Head of caudate nucleus (tissue), 42 donors: ENCODE measurements at regions not wholly inside any gene's neighbourhood (a gene's known extent, or its start where the extent isn't known, plus 50 kb on each side); places are given as distances from the start of the nearest gene placed in this dataset.
"Not testable (repeated sequence)": the region's sequence is repeated elsewhere in the genome, so short reads cannot be mapped to it uniquely, and the experiment has no call there.

Experiments used
- DNase-seq, 42 donors: peaks; one replicate each; pipeline versions ENCODE4 v3.0.0 to v3.0.0-alpha.2; 2020 to 2021; ENCODE audit warnings: mixed read lengths in 7 of 42
- intact Hi-C: fragments of 100-400 bp; cut with DNase I; formaldehyde crosslinking; loops from one replicate; pipeline ENCODE4 v1.15.0; 2022

GRCh38 chr2:143928184-143928583 lies 591.7 kb downstream of the ZEB2 start:
- intact Hi-C loops, result no loop called here
- no peak for DNase-seq

- no peak for DNase-seq
- intact Hi-C loops, result no loop called here
Observed at GRCh38 chr2:143926736-143927135, 593.2 kb downstream of the ZEB2 start.

DNA sequence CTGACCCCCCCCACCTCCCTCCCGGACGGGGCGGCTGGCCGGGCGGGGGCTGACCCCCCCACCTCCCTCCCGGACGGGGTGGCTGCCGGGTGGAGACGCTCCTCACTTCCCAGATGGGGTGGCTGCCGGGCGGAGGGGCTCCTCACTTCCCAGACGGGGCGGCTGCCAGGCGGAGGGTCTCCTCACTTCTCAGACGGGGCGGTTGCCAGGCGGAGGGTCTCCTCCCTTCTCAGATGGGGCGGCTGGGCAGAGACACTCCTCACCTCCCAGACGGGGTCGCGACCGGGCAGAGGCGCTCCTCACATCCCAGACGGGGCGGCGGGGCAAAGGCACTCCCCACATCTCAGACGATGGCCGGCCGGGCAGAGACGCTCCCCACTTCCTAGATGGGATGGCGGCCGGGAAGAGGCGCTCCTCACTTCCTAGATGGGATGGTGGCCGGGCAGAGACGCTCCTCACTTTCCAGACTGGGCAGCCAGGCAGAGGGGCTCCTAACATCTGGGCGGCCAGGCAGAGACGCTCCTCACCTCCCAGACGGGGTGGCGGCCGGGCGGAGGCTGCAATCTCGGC lies 597.6 kb downstream of the ZEB2 start:
- intact Hi-C loops, result not testable (repeated sequence)

DNA sequence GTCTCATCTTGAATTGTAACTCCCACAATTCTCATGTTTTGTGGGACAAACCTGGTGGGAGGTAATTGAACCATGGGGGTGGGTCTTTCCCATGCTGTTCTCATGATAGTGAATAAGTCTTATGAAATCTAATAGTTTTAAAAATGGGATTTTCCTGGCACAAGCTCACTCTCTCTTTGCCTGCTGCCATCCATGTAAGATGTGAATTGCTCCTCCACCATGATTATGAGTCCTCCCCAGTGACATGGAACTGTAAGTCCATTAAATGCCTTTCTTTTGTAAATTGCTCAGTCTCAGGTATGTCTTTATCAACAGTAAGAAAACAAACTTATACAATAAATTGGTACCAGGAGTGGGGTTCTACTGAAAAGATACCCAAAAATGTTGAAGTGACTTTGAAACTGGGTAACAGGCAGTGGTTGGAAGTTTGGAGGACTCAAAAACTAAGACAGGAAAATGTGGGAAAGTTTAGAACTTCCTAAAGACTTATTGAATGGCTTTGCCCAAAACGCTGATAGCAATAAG lies 601.4 kb downstream of the ZEB2 start:
- intact Hi-C loops, result no loop called here

More for the DNA sequence above, 597.6 kb downstream of the ZEB2 start:
- DNase-seq, result not testable (repeated sequence)

GRCh38 chr2:143916781-143917180 lies 603.1 kb downstream of the ZEB2 start:
- no peak for DNase-seq
- intact Hi-C loops, result no loop called here

More for the DNA sequence above, 601.4 kb downstream of the ZEB2 start:
- no peak for DNase-seq

DNA sequence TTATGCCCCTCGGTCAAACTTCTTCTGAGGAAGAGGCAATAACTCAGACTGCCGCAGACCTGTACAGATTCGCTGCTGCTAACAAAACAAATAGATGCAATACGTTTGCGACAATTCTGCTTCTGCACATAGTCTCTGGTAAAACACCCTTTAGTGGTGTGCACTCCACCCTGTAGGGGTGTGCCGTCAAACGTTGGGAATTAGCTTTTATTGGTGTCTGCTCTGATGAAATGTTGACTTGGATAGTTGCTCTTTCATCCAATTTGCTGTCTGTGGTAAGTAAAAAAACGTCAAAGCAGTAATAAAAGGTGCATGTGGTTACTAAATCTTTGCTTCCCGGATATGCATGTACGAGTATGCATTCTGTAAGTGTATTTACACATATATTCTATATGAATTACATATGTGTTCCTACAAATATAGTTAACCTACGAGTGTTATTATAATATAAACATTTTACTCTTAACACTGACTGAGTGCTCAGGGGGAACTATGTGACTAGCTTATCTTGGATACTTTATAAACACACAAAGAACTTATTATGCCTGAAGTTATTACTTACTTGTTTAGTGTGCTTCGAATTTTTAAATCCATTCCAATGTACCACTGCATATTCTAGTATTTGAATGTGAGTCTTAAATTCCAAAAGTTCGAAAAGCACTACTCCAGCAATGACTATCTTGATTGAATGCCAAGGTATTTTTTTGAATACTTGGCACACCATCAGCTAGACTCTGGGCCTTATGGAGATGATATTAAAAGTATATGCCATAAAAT lies 610.2 kb downstream of the ZEB2 start:
- no peak for DNase-seq
- intact Hi-C loops, result no loop called here

- no peak for DNase-seq
- intact Hi-C loops, result no loop called here
Observed at GRCh38 chr2:143908843-143909242, 611.1 kb downstream of the ZEB2 start.

- intact Hi-C loops, result no loop called here
- DNase-seq, result no peak
Observed at GRCh38 chr2:143907801-143908200, 612.1 kb downstream of the ZEB2 start.

DNA sequence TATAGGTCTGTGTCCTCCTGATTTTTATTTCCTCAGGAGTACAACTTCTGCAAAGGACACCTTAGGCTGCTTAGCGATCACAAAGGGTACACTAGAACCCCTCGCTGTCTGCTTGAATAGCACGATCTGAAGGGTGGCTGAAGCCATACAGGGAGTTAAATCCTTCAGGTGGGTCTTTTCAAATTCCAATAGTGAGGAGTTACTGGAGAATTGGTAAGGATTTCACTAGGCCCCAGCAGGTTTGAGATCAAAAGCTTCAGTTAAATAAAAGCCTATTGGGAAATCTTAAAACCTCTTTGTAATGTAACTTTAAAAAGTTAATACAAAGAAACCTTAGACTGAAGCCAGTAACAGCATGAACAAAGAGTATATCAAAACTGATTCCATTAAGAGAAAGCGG lies 613.1 kb downstream of the ZEB2 start:
- intact Hi-C loops, result no loop called here
- no peak for DNase-seq

DNA sequence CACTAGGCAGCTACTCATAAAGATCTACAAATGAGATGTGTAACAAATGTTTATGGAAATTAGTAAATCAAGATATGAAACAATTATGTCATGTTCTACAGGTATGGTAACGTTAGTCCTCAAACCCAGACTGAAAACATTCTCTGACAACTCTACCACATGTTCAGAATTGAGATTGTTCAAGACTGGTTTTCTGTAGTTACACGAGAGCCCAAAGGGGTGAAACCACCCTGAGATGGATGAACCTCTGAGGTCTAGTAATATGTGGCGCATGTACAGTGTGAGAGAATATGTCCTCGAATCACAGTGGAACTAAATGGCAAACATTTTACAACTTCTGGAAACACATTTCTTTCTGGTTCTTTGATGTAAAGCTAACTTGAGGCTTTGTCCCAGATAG lies 614.3 kb downstream of the ZEB2 start:
- intact Hi-C loops, result no loop called here
- no peak for DNase-seq

GRCh38 chr2:143903172-143903856 lies 616.6 kb downstream of the ZEB2 start:
- peak in 21 of 42 donors; percentile 5 to 60 (median 26) for DNase-seq
- intact Hi-C loops, result no loop called here

- intact Hi-C loops, result no loop called here
- DNase-seq, result no peak
Observed at GRCh38 chr2:143901185-143901842, 618.6 kb downstream of the ZEB2 start.

DNA sequence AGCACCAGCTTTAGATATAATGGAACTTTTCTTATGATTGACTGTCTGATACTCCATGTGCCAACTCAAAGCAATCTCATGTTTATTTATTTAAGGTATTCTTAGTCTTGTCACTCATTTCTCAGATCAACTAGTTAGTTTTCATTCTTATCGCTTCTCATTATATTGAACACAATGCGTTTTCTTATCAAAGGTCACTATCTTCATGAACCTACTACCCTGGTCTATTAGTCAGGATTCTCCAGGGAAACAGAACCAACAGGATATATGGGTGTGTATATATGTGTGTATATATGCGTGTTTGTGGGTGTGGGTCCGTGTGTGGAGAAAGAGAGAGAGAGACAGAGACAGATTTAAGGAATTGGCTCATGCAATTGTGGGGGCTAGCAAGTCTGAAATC lies 619.9 kb downstream of the ZEB2 start:
- intact Hi-C loops, result no loop called here
- DNase-seq, result no peak

DNA sequence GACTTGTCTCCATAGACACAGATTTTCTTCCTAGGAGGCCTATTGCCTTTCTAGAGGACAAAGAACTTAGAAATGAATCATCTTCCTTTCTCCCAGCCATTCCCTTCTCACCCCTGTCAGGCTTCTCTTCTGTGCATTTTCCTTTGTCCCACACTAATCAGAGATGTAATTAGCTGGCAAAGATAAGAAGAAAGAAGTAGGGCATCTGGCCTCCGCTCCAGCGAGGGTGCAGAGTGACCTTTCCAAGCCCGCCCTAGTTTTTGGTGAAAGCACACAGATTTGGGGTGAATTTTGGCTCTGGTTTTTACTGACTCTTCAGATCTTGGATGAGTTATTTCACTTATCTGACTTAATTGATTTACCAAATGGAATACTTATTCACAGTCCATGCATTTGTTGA lies 626.5 kb downstream of the ZEB2 start:
- intact Hi-C loops, result no loop called here
- no peak for DNase-seq

DNA sequence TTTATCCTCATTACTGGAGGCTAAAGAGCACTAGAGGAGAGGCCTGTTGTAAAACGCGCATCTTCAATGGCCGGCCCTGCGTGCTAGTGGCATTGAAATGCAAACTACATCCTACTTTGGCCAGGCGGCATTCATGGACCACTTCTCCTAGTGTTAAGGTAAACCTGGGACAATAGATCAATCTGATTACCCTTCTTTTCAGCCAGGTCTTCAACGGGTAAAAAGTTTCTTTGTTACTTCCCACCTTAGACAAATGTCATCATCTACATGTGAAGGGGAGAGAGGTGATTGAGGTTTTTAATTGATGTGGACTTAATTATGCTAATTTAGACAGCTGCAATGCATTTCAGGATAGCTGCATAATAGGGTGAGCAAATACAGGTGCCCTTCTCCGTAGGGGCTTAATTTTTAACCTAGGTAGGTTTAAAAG lies 628.0 kb downstream of the ZEB2 start:
- intact Hi-C loops, result no loop called here
- no peak for DNase-seq

DNA sequence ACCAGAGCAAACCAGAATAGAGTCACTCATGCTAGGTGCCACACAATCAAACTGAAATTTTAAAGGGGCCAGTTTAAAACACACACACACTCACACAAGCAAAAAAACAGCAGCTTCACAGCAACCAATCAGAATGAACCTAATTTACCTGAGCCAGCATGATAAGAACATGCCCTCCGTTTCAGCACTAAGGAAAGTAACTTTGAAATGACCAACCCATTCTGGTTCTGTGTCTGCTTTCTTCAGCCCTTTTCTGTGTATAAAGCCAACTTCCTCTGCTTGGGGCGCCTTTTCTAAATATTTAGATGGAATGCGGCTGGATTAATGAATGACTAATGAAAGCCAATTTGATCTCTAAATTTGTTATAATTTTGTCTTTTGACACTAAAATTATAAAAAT lies 629.1 kb downstream of the ZEB2 start:
- intact Hi-C loops, result no loop called here
- no peak for DNase-seq

DNA sequence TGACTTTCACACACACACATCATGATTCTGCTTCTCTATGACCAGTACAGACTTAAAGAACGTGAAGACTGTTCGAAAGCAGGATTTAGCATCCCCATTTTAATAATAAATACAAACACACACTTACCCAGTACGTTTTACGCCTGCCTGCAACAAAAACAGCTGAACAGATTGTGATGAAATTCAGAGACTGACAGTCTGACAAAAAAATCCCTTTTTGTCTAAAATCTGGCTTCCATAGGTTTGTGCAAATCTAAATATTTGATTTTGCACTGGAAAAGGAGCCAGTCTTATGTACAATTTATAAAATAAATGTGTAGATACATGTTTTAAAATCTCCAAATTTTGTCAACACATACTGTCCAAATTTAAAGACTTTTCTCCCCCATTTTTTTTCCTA lies 630.7 kb downstream of the ZEB2 start:
- DNase-seq, result no peak
- intact Hi-C loops, result no loop called here

DNA sequence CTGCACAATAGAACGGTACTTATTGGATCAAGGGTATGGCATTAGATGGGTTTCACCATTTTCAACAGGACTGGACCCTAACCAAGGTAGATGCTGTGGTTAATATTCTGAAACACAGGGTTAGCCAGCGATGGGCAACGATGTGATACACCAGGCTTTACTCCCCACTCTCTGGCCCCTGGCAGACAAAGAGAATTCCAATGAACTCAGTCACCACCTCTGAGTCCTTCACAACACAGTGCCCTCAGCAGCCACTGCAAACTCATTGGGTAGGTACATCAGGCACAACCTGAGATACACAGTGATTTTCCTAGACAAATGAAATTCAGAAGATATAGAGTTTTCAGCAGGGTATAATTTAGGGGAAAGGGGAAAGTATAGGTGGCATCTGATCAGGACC lies 634.5 kb downstream of the ZEB2 start:
- intact Hi-C loops, result no loop called here
- DNase-seq, result no peak

DNA sequence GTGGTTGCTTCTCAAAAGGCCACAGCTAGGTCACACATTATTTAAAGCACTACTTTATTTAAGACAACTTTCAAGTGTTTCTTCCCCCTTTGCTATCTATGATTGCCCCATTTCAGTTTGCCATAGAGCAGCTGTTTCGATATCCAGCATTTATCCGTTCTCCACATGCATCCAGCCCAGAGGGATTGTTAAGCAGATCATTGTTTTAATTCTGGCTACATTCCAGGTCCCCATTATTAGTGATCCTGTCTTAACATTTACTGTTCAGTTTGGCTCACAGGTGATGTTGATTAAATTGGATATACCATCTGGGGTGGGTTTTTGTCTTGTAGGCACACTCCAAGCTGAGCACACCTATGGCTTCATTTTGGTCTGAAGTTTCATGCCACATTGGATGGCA lies 638.7 kb downstream of the ZEB2 start:
- intact Hi-C loops, result no loop called here

More for the DNA sequence above, 638.7 kb downstream of the ZEB2 start:
- DNase-seq, result no peak
